GM12878 (cell line): ENCODE measurements at regions not wholly inside any gene's neighbourhood (a gene's known extent, or its start where the extent isn't known, plus 50 kb on each side); places are given as distances from the start of the nearest gene placed in this dataset.
"Not testable (repeated sequence)": the region's sequence is repeated elsewhere in the genome, so short reads cannot be mapped to it uniquely, and the experiment has no call there.

Experiments
- ATAC-seq: fragments of 200-7000 bp; cut with Tn5 transposase; 3 replicates; pipeline ENCODE4 v1.9.1; 2020; ENCODE audit warnings: mild to moderate bottlenecking, moderate library complexity
- BruUV-seq: library from RNA; stranded (reverse); fragments of 400-500 nt; replicated peaks from 2 replicates; lab custom pipeline; 2021; lab: Mats Ljungman, UMichigan
- CTCF ChIA-PET: fragments of 300-600 bp; sonication (Branson Sonifier 250); formaldehyde crosslinking; extraction: SDS; loops from one replicate; lab custom pipeline; 2021; ENCODE audit warnings: inconsistent platforms; lab: Yijun Ruan, JAX
- POLR2A ChIA-PET: fragments of 350-600 bp; formaldehyde crosslinking; extraction: SDS; loops from one replicate; lab custom pipeline; 2021; ENCODE audit warnings: inconsistent platforms; lab: Charles Lee
- RAD21 ChIA-PET: fragments of 300-600 bp; sonication (Branson Sonifier 250); formaldehyde crosslinking; loops from one replicate; lab custom pipeline; 2023; ENCODE audit warnings: antibody characterized with exemption; ENCODE audit not compliant: unreplicated experiment; lab: Charles Lee
- SMC1A ChIA-PET: fragments of 300-600 bp; sonication (Branson Sonifier 250); formaldehyde crosslinking; loops from one replicate; lab custom pipeline; 2023; ENCODE audit not compliant: unreplicated experiment, uncharacterized antibody; lab: Charles Lee
- DNase-seq: peaks from one replicate; pipeline ENCODE4 v3.0.0-alpha.2; 2011; ENCODE audit warnings: low read depth, low spot score
- FAIRE-seq: peaks from 3 replicates; lab custom pipeline; 2011; peaks lifted over from hg19 to GRCh38; lab: Jason Lieb, UNC
- H2AFZ ChIP-seq: 2 replicates; pipeline ENCODE4 v1.6.0; 2011; ENCODE audit warnings: low read depth, low read length, control low read depth; ENCODE audit not compliant: control insufficient read depth
- H3K27ac ChIP-seq: 2 replicates; pipeline ENCODE4 v1.5.1; 2011; ENCODE audit warnings: control low read depth; ENCODE audit not compliant: control insufficient read depth, insufficient read depth
- H3K27me3 ChIP-seq, 2 experiments: replicated peaks in 1 of 2; 2 replicates each; pipeline versions ENCODE4 v1.6.0 to v1.6.1; 2011; ENCODE audit warnings: low read length in 1 of 2; ENCODE audit not compliant: control insufficient read depth in 2 of 2, insufficient read depth in 2 of 2
- H3K36me3 ChIP-seq, 2 experiments: 2 replicates each; pipeline ENCODE4 v1.5.1; 2011; ENCODE audit warnings: low read length in 1 of 2; ENCODE audit not compliant: control insufficient read depth in 2 of 2, insufficient read depth in 2 of 2
- H3K4me1 ChIP-seq: 2 replicates; pipeline ENCODE4 v1.6.1; 2011; ENCODE audit warnings: mild to moderate bottlenecking, low read length, moderate library complexity, mixed read lengths; ENCODE audit not compliant: control insufficient read depth, insufficient read depth
- H3K4me2 ChIP-seq: 2 replicates; pipeline ENCODE4 v1.6.0; 2011; ENCODE audit warnings: control low read depth; ENCODE audit not compliant: control insufficient read depth, insufficient read depth
- H3K4me3 ChIP-seq: fragments of 200-600 bp; sonication (generic); 2 replicates; pipeline ENCODE4 v1.5.1; 2016
- H3K79me2 ChIP-seq: 2 replicates; pipeline ENCODE4 v1.6.0; 2011; ENCODE audit warnings: low read length; ENCODE audit not compliant: control insufficient read depth, insufficient read depth
- H3K9ac ChIP-seq: 2 replicates; pipeline ENCODE4 v1.8.0; 2011; ENCODE audit warnings: low read length, control low read depth, mixed read lengths; ENCODE audit not compliant: control insufficient read depth, insufficient read depth
- H3K9me3 ChIP-seq: replicated peaks from 3 replicates; pipeline ENCODE4 v1.5.1; 2011; ENCODE audit warnings: mild to moderate bottlenecking, low read length; ENCODE audit not compliant: control insufficient read depth, insufficient read depth
- H4K20me1 ChIP-seq: 2 replicates; pipeline ENCODE4 v1.6.0; 2011; ENCODE audit not compliant: control insufficient read depth, insufficient read depth
- BHLHE40 ChIP-seq, 2 experiments: fragments of 450-650 bp in 1 of 2; IDR thresholded peaks; 2 replicates each; pipeline ENCODE4 v1.6.1; 2011 to 2017; ENCODE audit warnings: low read depth in 2 of 2, borderline replicate concordance in 1 of 2, improper control_type of control experiment in 1 of 2, low read length in 1 of 2, mild to moderate bottlenecking in 1 of 2
- EED ChIP-seq: sonication (generic); IDR thresholded peaks from 2 replicates; pipeline ENCODE4 v1.6.1; 2016; ENCODE audit warnings: antibody characterized with exemption, low read depth
- GABPA ChIP-seq: IDR thresholded peaks from 2 replicates; pipeline ENCODE4 v1.6.1; 2014; ENCODE audit warnings: antibody characterized with exemption, low read depth, mild to moderate bottlenecking, inconsistent platforms
- IKZF2 ChIP-seq, 2 experiments: fragments of 450-650 bp; IDR thresholded peaks; 2 replicates each; pipeline ENCODE4 v1.6.1; 2017; ENCODE audit warnings: mild to moderate bottlenecking in 2 of 2, moderate library complexity in 2 of 2
- JUNB ChIP-seq: IDR thresholded peaks from 2 replicates; pipeline ENCODE4 v1.6.1; 2016; ENCODE audit warnings: antibody characterized with exemption, mild to moderate bottlenecking
- JUND ChIP-seq: IDR thresholded peaks from 2 replicates; pipeline ENCODE4 v1.6.1; 2012; ENCODE audit warnings: low read depth, mild to moderate bottlenecking, low read length, improper control_type of control experiment, moderate library complexity
- SPI1 ChIP-seq: IDR thresholded peaks from 2 replicates; pipeline ENCODE4 v1.6.1; 2011; ENCODE audit warnings: low read depth, mild to moderate bottlenecking, low read length, moderate library complexity, borderline replicate concordance; ENCODE audit not compliant: insufficient read depth
- SUPT20H ChIP-seq: IDR thresholded peaks from 2 replicates; pipeline ENCODE4 v1.6.1; 2011; ENCODE audit warnings: low read depth, mild to moderate bottlenecking, low read length, moderate library complexity, borderline replicate concordance; ENCODE audit not compliant: control insufficient read depth
- YBX1 ChIP-seq: fragments of 450-650 bp; IDR thresholded peaks from 2 replicates; pipeline ENCODE4 v1.6.1; 2016; ENCODE audit warnings: antibody characterized with exemption
- WGBS: methylation state at CpG from one replicate; pipeline ENCODE4 v1.1.6; 2016; ENCODE audit warnings: low lambda C conversion rate; ENCODE audit not compliant: insufficient replicate concordance, insufficient coverage; ENCODE audit errors: missing lambda C conversion rate; 5-methylcytosine and 5-hydroxymethylcytosine counted together
- in situ Hi-C: fragments of 300-500 bp; cut with MboI; formaldehyde crosslinking; loops from 9 replicates; pipeline ENCODE4 v1.14.3; 2018; ENCODE audit warnings: mixed read lengths
- intact Hi-C: fragments of 100-400 bp; cut with micrococcal nuclease; formaldehyde crosslinking; loops from one replicate; pipeline ENCODE4 v1.14.2; 2022; ENCODE audit not compliant: unreplicated experiment
- TF ChIP-seq, protein P1 (sequence below): fragments of 150-350 bp; IDR thresholded peaks from 2 replicates; pipeline ENCODE4 v1.6.1; 2016; ENCODE audit warnings: low read depth, low read length
- TF ChIP-seq, protein P2 (sequence below): IDR thresholded peaks from 2 replicates; pipeline ENCODE4 v1.6.1; 2011; ENCODE audit warnings: mild to moderate bottlenecking, low read depth, low read length, moderate library complexity; ENCODE audit not compliant: insufficient replicate concordance

DNA sequence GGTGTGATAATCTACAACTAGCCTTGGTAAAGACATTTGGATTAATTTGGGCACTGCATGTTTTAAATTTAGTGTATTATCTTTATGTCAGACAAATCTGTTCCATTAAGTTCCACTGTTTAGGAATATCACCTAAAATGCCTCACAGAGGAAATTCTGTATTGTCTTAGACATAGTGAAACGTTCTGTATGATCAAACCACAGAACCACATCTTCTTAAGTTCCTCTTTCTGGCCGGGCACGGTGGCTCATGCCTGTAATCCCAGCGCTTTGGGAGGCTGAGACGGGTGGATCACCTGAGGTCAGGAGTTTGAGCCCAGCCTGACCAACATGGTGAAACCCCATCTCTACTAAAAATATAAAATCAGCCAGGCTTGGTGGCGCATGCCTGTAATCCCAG is 475.3 kb upstream of the CCDC179 start:
- CTCF ChIA-PET, H3K27me3 ChIP-seq, DNase-seq, in situ Hi-C loops, H3K9ac ChIP-seq, H3K4me1 ChIP-seq, POLR2A ChIA-PET, H3K27ac ChIP-seq, H3K4me2 ChIP-seq, BruUV-seq, H3K9me3 ChIP-seq, H3K79me2 ChIP-seq, FAIRE-seq, H3K36me3 ChIP-seq, H4K20me1 ChIP-seq, SMC1A ChIA-PET, intact Hi-C loops, RAD21 ChIA-PET, H3K4me3 ChIP-seq, H2AFZ ChIP-seq: not testable (repeated sequence)
- TF ChIP-seq BHLHE40 (IDR thresholded peaks at IDR 0.05; ENCODE audit: borderline replicate concordance in 1 of 2, low read depth in 2 of 2, low read length in 1 of 2) (peak in 1 of 2 experiments; percentile 21; a peak in 1 of 4 replicates), IKZF2 (IDR thresholded peaks at IDR 0.05) (peak; percentile 18 to 22; a peak in 2 of 4 replicates)
- 22% methylated on average over 6 of the region's 6 CpGs for WGBS
- ATAC-seq: peak; percentile 53

DNA sequence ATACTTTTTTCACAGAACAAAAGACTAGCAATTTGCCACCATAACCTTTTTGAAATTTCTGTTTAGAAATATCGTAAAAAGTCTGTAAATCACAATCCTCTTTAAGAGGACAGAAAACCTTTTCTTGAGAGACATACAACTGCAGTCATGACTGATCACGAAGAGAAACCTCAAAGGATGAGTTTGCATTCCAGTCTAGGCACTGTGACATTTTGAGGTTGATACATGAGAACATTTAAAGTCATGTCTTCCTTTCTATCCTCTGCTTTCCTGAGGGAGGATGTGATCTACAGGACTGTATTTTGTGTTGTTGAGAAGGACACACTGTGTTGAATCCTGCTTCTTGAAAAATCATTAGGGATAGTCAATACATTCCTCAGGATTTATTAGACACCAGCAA is 476.7 kb upstream of the CCDC179 start:
- no peaks in the 10 kb centered on the region for H4K20me1 ChIP-seq
- in situ Hi-C loops (no loop called here), intact Hi-C loops (no loop called here)
- H3K27ac ChIP-seq: no peak overlapping the region
- FAIRE-seq (no peak), DNase-seq (no peak), ATAC-seq (no peak)
- BruUV-seq: no TSS peak
- TF ChIP-seq, protein P1, sequence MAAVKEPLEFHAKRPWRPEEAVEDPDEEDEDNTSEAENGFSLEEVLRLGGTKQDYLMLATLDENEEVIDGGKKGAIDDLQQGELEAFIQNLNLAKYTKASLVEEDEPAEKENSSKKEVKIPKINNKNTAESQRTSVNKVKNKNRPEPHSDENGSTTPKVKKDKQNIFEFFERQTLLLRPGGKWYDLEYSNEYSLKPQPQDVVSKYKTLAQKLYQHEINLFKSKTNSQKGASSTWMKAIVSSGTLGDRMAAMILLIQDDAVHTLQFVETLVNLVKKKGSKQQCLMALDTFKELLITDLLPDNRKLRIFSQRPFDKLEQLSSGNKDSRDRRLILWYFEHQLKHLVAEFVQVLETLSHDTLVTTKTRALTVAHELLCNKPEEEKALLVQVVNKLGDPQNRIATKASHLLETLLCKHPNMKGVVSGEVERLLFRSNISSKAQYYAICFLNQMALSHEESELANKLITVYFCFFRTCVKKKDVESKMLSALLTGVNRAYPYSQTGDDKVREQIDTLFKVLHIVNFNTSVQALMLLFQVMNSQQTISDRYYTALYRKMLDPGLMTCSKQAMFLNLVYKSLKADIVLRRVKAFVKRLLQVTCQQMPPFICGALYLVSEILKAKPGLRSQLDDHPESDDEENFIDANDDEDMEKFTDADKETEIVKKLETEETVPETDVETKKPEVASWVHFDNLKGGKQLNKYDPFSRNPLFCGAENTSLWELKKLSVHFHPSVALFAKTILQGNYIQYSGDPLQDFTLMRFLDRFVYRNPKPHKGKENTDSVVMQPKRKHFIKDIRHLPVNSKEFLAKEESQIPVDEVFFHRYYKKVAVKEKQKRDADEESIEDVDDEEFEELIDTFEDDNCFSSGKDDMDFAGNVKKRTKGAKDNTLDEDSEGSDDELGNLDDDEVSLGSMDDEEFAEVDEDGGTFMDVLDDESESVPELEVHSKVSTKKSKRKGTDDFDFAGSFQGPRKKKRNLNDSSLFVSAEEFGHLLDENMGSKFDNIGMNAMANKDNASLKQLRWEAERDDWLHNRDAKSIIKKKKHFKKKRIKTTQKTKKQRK: no peak
- no peak for TF ChIP-seq SUPT20H
- no peak for TF ChIP-seq JUND
- TF ChIP-seq, protein P2, sequence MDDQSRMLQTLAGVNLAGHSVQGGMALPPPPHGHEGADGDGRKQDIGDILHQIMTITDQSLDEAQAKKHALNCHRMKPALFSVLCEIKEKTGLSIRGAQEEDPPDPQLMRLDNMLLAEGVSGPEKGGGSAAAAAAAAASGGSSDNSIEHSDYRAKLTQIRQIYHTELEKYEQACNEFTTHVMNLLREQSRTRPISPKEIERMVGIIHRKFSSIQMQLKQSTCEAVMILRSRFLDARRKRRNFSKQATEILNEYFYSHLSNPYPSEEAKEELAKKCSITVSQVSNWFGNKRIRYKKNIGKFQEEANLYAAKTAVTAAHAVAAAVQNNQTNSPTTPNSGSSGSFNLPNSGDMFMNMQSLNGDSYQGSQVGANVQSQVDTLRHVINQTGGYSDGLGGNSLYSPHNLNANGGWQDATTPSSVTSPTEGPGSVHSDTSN: no peak
- TF ChIP-seq SPI1: no peak
- no peak for TF ChIP-seq JUNB
- no peak for TF ChIP-seq GABPA
- TF ChIP-seq YBX1: no peak
- no peak for TF ChIP-seq EED
- POLR2A ChIA-PET: no interaction called here
- no peaks in the 10 kb centered on the region for H3K9me3 ChIP-seq
- no peak overlapping the region for H2AFZ ChIP-seq
- WGBS: 36% methylated on average over 2 of the region's 2 CpGs
- H3K79me2 ChIP-seq: no peaks in the 10 kb centered on the region
- SMC1A ChIA-PET: no interaction called here
- no peaks in the 10 kb centered on the region for H3K27me3 ChIP-seq
- RAD21 ChIA-PET: no interaction called here
- H3K4me3 ChIP-seq: no peak overlapping the region
- CTCF ChIA-PET: no interaction called here
- no peak overlapping the region for H3K4me2 ChIP-seq
- no peaks in the 10 kb centered on the region for H3K4me1 ChIP-seq
- no peaks in the 10 kb centered on the region for H3K36me3 ChIP-seq
- no peak overlapping the region for H3K9ac ChIP-seq
